K562 (cell line): ENCODE measurements at regions not wholly inside any gene's neighbourhood (a gene's known extent, or its start where the extent isn't known, plus 50 kb on each side); places are given as distances from the start of the nearest gene placed in this dataset.

Source experiments
- ATAC-seq: fragments of 200-7000 bp; cut with Tn5 transposase; 3 replicates; pipeline ENCODE4 v1.9.1; 2020; ENCODE audit warnings: moderate library complexity
- BruUV-seq: library from RNA; stranded (reverse); fragments of 400-500 nt; replicated peaks from 2 replicates; lab custom pipeline; 2021; lab: Mats Ljungman, UMichigan
- CTCF ChIA-PET: fragments of 300-600 bp; formaldehyde crosslinking; extraction: SDS; loops from one replicate; lab custom pipeline; 2021; ENCODE audit warnings: low intra/inter-chr PET ratio; lab: Yijun Ruan, JAX
- POLR2A ChIA-PET: fragments of 300-600, 350-650 bp; sonication (Branson Sonifier 250); formaldehyde crosslinking; extraction: SDS; loops from one replicate; lab custom pipeline; 2021; ENCODE audit warnings: antibody characterized with exemption, inconsistent platforms; lab: Yijun Ruan, JAX
- DNase-seq, 4 experiments: peaks; one replicate each; pipeline versions ENCODE4 v3.0.0 to v3.0.0-alpha.2; 2011 to 2018; ENCODE audit warnings: low spot score in 3 of 4, mixed read lengths in 3 of 4; ENCODE audit errors: extremely low read depth in 1 of 4
- FAIRE-seq: peaks from 2 replicates; lab custom pipeline; 2011; peaks lifted over from hg19 to GRCh38; lab: Jason Lieb, UNC
- H2AFZ ChIP-seq: 2 replicates; pipeline ENCODE4 v1.6.0; 2011; ENCODE audit warnings: low read depth, low read length, control low read depth, inconsistent platforms
- H3K27ac ChIP-seq: fragments of 200-600 bp; 3 replicates; pipeline ENCODE4 v1.8.0; 2011; ENCODE audit warnings: low read depth, mild to moderate bottlenecking, control low read depth, inconsistent platforms, low read length, moderate library complexity, mixed read lengths; ENCODE audit errors: extremely low read depth
- H3K27me3 ChIP-seq, 2 experiments: fragments of 300-600 bp in 1 of 2; 2 replicates in 1 of 2; 3 replicates in 1 of 2; pipeline versions ENCODE4 v1.6.0 to v1.8.0; 2011; ENCODE audit warnings: inconsistent platforms in 2 of 2, low read length in 2 of 2, mild to moderate bottlenecking in 1 of 2, mixed read lengths in 1 of 2, moderate library complexity in 1 of 2; ENCODE audit not compliant: control insufficient read depth in 2 of 2, insufficient read depth in 2 of 2
- H3K36me3 ChIP-seq: fragments of 300-600 bp; 3 replicates; pipeline ENCODE4 v1.8.0; 2011; ENCODE audit warnings: mild to moderate bottlenecking, low read length, inconsistent platforms; ENCODE audit not compliant: control insufficient read depth, insufficient read depth
- H3K4me1 ChIP-seq, 2 experiments: fragments of 200-600 bp in 1 of 2; replicated peaks in 1 of 2; 2 replicates in 1 of 2; 3 replicates in 1 of 2; pipeline versions ENCODE4 v1.5.1 to v1.8.0; 2011; ENCODE audit warnings: inconsistent platforms in 2 of 2, low read length in 2 of 2, mild to moderate bottlenecking in 1 of 2, mixed read lengths in 1 of 2, moderate library complexity in 1 of 2; ENCODE audit not compliant: control insufficient read depth in 2 of 2, insufficient read depth in 2 of 2
- H3K4me2 ChIP-seq: 2 replicates; pipeline ENCODE4 v1.6.1; 2011; ENCODE audit warnings: low read length, control low read depth, inconsistent platforms, mixed read lengths; ENCODE audit not compliant: insufficient read depth
- H3K4me3 ChIP-seq: fragments of 200-600 bp; sonication (generic), shearing (Covaris generic); 2 replicates; pipeline ENCODE4 v1.5.1; 2016; ENCODE audit warnings: control low read depth, inconsistent platforms
- H3K79me2 ChIP-seq: fragments of 200-600 bp; 3 replicates; pipeline ENCODE4 v1.8.0; 2011; ENCODE audit warnings: low read length, inconsistent platforms; ENCODE audit not compliant: control insufficient read depth, insufficient read depth
- H3K9ac ChIP-seq, 2 experiments: 2 replicates each; pipeline versions ENCODE4 v1.6.0 to v1.6.1; 2011; ENCODE audit warnings: low read depth in 2 of 2, low read length in 2 of 2, control low read depth in 1 of 2, inconsistent platforms in 1 of 2, mild to moderate bottlenecking in 1 of 2, mixed read lengths in 1 of 2; ENCODE audit not compliant: insufficient read depth in 1 of 2
- H3K9me1 ChIP-seq: one replicate; pipeline ENCODE4 v1.6.0; 2011; ENCODE audit warnings: inconsistent platforms, mild to moderate bottlenecking, low read length, moderate library complexity; ENCODE audit not compliant: control insufficient read depth, insufficient read depth
- H3K9me3 ChIP-seq: replicated peaks from 2 replicates; pipeline ENCODE4 v1.5.1; 2011; ENCODE audit warnings: low read depth, low read length, inconsistent platforms; ENCODE audit not compliant: control insufficient read depth, insufficient read depth
- H4K20me1 ChIP-seq: replicated peaks from 2 replicates; pipeline ENCODE4 v1.6.1; 2011; ENCODE audit warnings: low read length, inconsistent platforms, mixed read lengths; ENCODE audit not compliant: control insufficient read depth, insufficient read depth
- E2F3 ChIP-seq: fragments of 250-450 bp; sonication (Bioruptor Pico); IDR thresholded peaks from 2 replicates; pipeline ENCODE4 v1.4.0; 2020; ENCODE audit warnings: mild to moderate bottlenecking
- HEY1 ChIP-seq: fragments of 250-450 bp; sonication (Bioruptor Pico); IDR thresholded peaks from 2 replicates; pipeline ENCODE4 v1.5.0; 2020; ENCODE audit warnings: mild to moderate bottlenecking, moderate library complexity, borderline replicate concordance
- PURB ChIP-seq: sonication (generic); formaldehyde crosslinking; IDR thresholded peaks from 2 replicates; pipeline ENCODE4 v1.9.0; 2021; ENCODE audit warnings: low read depth, mild to moderate bottlenecking, missing genetic modification reagents
- WGBS: fragments of 100-300 bp; shearing (Covaris generic); methylation state at CpG from one replicate; pipeline ENCODE4 v1.1.6; 2016; ENCODE audit warnings: low coverage, mixed read lengths; ENCODE audit not compliant: insufficient coverage; ENCODE audit errors: missing lambda C conversion rate; 5-methylcytosine and 5-hydroxymethylcytosine counted together
- in situ Hi-C: fragments of 300-500 bp; cut with MboI; formaldehyde crosslinking; loops from 4 replicates; pipeline ENCODE4 v1.15.0; 2018; ENCODE audit warnings: inconsistent platforms, mixed read lengths
- intact Hi-C: fragments of 100-400 bp; cut with micrococcal nuclease; formaldehyde crosslinking; loops from 2 replicates; pipeline ENCODE4 v1.14.2; 2022
- TF ChIP-seq, protein P1 (sequence below), 2 experiments: fragments of 450-650 bp in 1 of 2; sonication (generic) in 1 of 2; formaldehyde crosslinking in 1 of 2; IDR thresholded peaks; 2 replicates each; pipeline versions ENCODE4 v1.7.1 to v1.9.0; 2016 to 2022; ENCODE audit warnings: inconsistent platforms in 1 of 2, mild to moderate bottlenecking in 1 of 2, missing genetic modification reagents in 1 of 2

DNA sequence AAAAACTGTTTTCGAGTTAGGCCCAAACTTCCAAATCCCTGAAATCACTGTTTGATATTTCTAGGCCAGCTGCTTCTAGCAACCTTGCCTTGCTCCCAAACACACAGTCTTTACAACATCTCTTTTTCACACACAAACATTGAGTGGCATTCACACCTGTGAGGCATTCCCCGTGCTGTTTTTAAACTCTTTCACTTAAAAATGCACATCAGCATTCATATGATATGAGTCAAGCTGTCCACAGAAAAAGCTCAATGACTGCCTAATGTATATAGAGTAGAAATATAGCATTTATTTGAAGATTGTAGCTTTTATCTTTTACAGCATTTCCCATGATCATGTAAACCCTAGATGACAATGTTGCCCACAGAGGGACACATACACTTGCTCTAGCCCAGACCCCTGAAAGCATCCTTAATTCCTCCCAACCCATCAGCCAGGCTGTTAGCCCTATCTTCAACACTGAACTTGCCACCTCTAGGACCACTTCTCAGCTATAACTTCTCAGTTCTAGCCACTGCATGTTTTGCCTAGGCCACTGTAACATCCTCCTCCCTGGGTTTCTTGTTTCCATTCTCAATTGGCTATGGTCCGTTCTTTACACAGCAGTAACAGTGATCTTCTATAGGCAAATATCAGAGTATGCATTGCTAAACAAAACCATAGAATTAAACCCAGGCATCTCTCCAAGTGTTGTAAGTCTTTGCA, 782.6 kb downstream of the DIPK2A start:
- no peaks in the 10 kb centered on the region for H3K9me3 ChIP-seq
- 0% methylated on average over 3 of the region's 3 CpGs for WGBS
- H3K9ac ChIP-seq: no peak overlapping the region
- H3K27me3 ChIP-seq: no peaks in the 10 kb centered on the region
- H3K79me2 ChIP-seq: no peaks in the 10 kb centered on the region
- H3K4me1 ChIP-seq: no peaks in the 10 kb centered on the region
- ATAC-seq (no peak), DNase-seq (no peak), FAIRE-seq (no peak)
- intact Hi-C loops: no loop called here
- H3K36me3 ChIP-seq: no peaks in the 10 kb centered on the region
- H2AFZ ChIP-seq: no peak overlapping the region
- H3K9me1 ChIP-seq: no peaks in the 10 kb centered on the region
- CTCF ChIA-PET: no interaction called here
- no peak overlapping the region for H3K4me2 ChIP-seq
- no peak overlapping the region for H3K4me3 ChIP-seq
- in situ Hi-C loops: no loop called here
- no TSS peak for BruUV-seq
- no peaks in the 10 kb centered on the region for H4K20me1 ChIP-seq
- no peak overlapping the region for H3K27ac ChIP-seq
- POLR2A ChIA-PET: no interaction called here
- no peak for TF ChIP-seq HEY1
- TF ChIP-seq E2F3 (CRISPR knock-in tag): no peak
- TF ChIP-seq, protein P1, sequence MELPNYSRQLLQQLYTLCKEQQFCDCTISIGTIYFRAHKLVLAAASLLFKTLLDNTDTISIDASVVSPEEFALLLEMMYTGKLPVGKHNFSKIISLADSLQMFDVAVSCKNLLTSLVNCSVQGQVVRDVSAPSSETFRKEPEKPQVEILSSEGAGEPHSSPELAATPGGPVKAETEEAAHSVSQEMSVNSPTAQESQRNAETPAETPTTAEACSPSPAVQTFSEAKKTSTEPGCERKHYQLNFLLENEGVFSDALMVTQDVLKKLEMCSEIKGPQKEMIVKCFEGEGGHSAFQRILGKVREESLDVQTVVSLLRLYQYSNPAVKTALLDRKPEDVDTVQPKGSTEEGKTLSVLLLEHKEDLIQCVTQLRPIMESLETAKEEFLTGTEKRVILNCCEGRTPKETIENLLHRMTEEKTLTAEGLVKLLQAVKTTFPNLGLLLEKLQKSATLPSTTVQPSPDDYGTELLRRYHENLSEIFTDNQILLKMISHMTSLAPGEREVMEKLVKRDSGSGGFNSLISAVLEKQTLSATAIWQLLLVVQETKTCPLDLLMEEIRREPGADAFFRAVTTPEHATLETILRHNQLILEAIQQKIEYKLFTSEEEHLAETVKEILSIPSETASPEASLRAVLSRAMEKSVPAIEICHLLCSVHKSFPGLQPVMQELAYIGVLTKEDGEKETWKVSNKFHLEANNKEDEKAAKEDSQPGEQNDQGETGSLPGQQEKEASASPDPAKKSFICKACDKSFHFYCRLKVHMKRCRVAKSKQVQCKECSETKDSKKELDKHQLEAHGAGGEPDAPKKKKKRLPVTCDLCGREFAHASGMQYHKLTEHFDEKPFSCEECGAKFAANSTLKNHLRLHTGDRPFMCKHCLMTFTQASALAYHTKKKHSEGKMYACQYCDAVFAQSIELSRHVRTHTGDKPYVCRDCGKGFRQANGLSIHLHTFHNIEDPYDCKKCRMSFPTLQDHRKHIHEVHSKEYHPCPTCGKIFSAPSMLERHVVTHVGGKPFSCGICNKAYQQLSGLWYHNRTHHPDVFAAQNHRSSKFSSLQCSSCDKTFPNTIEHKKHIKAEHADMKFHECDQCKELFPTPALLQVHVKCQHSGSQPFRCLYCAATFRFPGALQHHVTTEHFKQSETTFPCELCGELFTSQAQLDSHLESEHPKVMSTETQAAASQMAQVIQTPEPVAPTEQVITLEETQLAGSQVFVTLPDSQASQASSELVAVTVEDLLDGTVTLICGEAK (IDR thresholded peaks at IDR 0.05): no peak
- TF ChIP-seq, protein P1 (CRISPR knock-in tag; IDR thresholded peaks at IDR 0.05): no peak
- no peak for TF ChIP-seq PURB (CRISPR knock-in tag)
